GM12872 (cell line): ENCODE measurements at regions not wholly inside any gene's neighbourhood (a gene's known extent, or its start where the extent isn't known, plus 50 kb on each side); places are given as distances from the start of the nearest gene placed in this dataset.
A peak's percentile ranks its signal among the peaks of the same experiment; 100 is the strongest.

Experiments
- TF ChIP-seq, protein P1 (sequence below): IDR thresholded peaks from 3 replicates; pipeline ENCODE4 v1.5.1; 2011; ENCODE audit warnings: low read depth, mild to moderate bottlenecking, low read length, moderate library complexity; ENCODE audit not compliant: insufficient read depth

DNA sequence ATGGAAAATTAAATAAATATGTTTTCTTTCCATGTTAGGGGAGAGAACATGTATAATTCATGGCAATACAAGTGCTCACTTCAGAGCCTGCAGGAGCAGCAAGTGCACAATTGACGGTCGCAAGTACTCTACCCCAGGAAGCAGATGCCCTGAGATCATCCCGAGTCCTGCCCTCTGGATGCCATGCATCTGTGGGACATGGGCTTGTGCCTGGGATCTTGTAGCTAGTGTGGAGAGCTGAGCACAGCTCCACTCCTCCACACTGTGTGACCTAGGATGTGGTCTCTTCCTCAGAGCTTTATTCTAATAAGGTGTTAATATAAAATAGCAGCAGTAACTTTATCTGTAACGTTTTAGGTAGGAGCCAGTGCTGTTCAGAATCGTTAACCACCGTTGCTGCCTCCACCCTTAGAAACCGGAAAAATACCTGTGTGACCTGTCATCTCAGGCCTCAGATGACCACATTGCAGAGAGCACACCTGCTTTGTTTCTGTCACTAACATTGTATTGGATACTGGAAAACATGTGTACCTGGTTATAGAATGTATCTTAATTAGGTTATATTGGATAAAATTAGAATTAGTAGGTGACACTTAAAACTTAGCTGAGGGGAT lies 105.0 kb upstream of the GOLGA6L6 start:
- TF ChIP-seq, protein P1, sequence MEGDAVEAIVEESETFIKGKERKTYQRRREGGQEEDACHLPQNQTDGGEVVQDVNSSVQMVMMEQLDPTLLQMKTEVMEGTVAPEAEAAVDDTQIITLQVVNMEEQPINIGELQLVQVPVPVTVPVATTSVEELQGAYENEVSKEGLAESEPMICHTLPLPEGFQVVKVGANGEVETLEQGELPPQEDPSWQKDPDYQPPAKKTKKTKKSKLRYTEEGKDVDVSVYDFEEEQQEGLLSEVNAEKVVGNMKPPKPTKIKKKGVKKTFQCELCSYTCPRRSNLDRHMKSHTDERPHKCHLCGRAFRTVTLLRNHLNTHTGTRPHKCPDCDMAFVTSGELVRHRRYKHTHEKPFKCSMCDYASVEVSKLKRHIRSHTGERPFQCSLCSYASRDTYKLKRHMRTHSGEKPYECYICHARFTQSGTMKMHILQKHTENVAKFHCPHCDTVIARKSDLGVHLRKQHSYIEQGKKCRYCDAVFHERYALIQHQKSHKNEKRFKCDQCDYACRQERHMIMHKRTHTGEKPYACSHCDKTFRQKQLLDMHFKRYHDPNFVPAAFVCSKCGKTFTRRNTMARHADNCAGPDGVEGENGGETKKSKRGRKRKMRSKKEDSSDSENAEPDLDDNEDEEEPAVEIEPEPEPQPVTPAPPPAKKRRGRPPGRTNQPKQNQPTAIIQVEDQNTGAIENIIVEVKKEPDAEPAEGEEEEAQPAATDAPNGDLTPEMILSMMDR = no peak

DNA sequence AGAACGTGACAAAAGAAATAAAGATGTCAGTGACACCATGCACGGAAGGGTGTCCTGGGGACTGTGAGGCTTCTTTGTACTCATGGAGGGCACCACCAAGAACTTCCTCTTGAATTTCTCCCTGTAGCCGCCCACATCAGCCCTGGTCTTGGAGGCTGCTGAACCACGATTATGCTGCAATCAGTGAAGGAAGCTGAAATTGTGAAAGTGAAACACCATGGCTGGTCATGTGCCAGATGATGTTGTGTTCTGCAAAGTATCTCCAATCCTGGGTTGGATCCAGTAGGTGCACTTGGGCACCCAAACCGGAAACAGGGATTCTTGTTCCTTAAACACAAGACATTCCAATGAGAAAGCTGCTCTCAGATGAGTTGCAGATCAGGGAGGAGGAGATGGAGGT lies 104.4 kb upstream of the GOLGA6L6 start:
- TF ChIP-seq, protein P1 = no peak

DNA sequence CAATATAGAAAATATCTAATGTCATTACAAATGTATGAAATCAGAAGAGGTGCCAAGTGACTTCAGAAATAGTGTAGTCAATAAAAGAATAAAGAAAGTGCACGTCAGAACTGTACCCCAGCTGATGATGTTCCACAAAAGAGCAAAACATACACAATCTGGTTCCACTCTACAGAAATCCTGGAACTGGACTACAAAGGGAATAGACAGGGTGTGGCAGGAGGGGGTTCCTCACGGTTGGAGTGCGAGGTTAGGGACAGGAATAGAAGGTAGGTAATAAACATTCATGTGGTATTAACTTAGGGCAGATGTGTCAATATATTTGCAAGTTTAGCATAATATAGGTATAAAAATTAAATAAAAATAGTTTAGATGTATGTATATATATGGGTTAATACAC lies 103.3 kb upstream of the GOLGA6L6 start:
- TF ChIP-seq, protein P1 = no peak

DNA sequence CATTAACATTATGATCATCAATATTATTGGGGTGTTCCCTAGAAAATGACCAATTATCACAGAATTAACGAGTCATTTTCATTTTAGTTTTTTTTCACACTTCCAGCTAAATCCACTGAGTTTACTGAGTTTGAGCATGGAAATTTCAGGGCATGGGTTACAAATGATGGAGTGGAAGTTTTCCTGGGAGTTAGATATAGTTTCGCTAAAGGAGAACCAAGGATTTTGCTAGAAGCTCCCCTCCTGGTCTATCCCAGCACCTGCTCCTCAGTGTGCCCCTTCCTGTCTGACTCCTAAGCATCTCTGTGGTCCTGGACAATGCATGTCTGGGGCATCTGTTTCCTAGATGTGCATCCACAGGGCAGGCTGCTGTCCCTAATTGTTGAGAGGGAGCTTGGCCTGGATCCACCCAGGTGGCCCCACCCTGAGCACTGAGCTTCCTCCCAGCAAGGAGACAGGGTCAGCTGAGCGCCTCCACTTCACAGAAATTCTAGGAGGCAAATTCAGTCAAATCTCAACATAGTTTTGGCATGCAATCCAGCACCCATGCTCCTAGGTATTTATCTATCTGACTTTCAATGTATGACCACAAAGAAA lies 102.3 kb upstream of the GOLGA6L6 start:
- TF ChIP-seq, protein P1 = no peak

DNA sequence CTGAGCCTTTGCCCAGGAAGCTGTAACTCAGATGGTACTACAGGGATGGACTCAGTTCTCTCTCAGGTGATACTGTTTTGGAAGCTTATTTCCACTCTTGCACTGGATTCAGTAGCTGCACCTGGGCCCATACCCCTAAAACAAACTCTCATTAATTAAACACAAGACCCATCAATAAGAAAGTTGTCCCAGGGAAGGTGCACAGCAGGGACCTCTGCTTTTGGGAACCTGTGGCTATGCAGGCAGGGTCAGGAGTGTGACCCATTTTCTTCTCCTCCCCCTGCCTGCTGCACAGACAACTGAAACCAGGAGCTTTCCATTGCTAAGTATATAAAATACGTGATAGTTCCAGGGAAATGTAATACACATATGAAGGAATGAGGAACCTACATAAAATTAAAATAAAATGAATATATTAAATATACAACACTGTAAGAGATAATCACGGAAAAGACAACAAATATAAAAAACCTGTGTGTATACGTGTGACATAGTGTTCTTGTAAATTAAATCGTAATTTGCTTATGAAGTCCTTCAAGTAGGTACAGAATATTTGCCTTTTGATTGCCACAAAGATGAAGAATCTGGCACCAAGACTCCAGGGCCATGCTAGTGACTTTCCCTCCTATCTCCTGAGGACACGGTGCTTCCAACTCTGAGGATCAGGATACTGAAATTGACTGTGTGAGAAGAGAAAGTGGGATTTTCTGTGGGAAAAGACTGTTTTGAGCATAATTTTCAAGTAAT lies 101.6 kb upstream of the GOLGA6L6 start:
- TF ChIP-seq, protein P1 = no peak

DNA sequence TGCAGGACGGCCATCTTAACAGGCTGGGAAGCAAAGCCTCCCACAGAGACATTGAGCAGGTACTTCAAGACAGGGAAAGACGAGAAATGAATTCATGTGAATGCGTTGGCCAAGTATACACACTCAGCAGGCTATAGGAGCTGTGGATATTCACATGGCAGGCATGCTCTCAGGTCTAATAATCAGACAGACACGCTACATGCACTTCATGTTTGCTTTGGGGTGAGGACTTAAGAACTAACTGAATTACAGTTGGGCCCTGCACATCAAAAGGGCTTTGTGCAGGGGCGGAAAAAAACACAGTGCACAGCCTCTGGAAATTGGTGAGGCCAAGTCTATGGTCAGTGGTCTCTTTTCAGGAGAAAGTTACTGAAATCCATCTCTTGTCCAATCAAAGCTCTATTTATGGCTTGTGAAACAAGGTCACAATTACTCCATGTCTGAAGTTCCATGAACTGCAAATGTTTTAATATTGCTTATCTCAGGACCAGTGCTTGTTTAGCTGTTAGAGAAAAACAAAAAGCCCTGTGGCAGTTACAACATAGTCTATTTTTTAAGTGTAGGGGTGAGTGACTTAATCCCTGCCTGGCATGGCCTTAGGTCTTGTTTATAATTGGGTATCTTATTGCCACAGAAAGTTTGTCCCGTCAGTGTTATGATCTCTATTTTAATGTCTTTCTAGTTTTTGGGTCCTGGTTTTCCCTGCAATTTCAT lies 100.6 kb upstream of the GOLGA6L6 start:
- TF ChIP-seq, protein P1 = no peak

DNA sequence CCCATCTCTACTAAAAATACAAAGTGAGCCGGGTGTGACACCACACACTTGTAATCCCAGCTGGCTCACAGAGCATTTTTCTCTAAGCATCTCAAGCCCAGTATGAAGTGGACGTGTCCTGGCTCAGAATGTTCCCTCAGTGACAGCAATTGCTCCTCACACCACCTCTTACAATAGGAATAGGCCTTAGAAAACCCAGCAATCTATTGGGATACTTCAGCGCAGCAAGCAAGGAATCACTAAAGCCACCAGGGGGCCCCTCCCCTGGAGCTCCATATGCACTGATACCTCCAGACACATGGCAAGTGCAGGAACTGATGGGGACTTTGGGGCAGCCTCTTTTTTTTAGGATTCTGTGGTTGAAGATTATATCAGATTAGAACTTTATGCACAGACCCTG lies 82.5 kb upstream of the GOLGA6L6 start:
- TF ChIP-seq, protein P1 = 0 out of 3 replicates have a peak, but pooled peaks have one; percentile 9
